Activated CD8-positive, alpha-beta memory T cell treated with anti-CD3 and anti-CD28 coated beads, Interleukin-2, amount 50 U/mL, for 48 hours (primary cell): ENCODE measurements at regions not wholly inside any gene's neighbourhood (a gene's known extent, or its start where the extent isn't known, plus 50 kb on each side); places are given as distances from the start of the nearest gene placed in this dataset.

Source experiments
- DNase-seq: peaks from one replicate; pipeline ENCODE4 v3.0.0-alpha.2; 2020

DNA sequence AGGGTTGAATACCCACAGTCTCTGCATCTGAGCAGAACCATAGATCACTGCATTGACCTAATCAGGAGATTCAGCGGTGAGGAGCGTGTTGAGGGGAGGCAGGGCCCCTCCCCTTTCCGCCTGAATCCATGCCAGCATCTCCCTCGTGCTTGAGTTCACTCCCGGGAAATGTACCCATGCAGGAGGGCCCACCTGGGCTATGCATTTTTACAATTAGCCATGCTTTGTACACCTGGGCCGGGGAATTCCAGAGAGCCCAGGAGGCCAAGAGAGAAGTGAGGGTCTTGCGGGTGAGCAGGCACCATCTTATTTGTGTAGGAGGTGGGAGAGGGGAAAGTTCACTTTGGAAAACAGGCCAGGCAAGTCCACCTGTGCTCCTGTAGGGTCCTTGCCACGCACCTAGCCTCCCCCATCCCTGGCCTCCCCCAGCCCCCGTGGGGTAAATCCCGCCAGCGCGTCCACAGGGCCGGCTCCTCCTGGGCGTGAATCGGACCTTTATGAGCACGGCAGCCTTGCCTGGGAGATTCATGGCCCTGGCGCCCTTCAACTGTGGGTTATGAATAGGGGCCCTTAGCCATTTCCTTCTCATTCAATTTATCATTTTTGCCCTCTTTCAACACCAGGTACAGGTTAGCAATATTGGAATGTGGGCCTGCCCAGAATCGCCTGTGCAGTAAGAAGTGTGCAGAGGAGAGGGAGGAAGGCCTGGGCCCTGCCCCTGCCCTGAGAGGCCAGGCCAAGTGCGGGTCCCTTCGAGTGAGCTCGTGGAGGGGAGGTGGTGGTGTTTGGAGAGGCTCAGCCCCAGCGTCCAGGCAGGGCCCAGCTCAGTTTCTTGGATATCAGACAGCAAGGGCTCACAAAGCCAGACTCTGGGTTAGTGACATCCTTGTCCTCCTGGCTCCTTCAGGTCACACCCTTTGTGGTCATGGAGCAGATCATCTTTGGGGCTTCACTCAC lies 84.4 kb upstream of the ACTRT2 start:
- DNase-seq = no peak

DNA sequence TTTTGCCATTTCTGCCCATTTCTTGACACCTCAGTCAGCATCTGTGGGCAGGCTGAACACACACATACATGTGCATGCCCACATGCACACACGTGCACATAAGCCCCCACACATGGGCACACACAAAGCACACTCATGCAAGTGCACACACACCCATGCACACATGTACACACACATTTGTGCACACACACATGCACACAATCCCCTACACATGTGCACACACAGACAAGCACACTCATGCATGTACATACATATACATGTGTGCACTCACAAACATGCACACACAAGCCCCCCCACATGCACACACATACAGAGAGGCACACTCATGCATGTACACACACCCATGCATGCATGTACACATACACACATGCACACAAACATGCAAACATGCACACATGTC lies 83.5 kb upstream of the ACTRT2 start:
- no peak for DNase-seq

DNA sequence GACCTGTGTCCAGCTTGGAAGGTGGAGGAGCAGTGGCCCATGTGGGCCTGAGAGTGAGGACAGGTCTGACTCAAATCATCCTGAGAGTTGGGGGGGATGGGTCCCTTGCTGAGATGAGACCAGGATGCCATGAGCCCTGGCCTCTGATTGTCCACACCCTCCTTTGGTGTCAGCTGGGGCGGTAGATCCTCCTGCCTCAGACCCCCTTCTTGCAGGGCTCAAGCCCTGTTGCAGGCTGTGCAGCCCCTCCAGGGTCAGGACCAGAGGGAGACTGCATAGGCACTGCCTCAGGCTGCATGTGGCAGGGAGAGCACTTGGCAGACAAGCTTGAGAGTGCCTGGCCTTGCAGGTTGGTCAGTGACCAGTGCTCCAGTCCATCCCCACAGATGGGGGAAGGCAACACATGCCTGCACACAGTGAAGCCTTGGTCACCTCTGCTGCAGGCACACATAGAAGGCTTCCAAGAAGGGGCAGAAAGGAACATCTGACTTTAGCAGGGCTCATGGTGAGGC lies 82.2 kb upstream of the ACTRT2 start:
- DNase-seq = no peak

DNA sequence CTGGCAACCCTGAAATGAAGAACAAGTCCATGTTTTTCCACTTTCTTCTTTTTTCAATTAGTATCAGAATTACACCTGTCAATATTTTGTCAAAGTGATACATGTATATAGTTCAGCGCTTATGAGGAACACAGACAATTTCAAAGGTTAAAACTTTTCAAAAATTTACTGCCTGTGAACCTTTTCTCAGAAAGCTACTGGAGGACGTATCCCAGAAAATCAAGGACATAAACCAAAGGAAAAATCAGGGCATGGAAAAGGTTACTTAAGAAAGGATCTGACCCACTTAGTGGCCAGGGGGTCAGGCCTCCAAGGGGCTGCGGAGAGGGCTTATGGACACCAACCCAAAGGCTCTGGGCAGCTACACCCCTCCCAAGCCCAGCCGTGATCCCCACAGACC lies 81.1 kb upstream of the ACTRT2 start:
- no peak for DNase-seq

DNA sequence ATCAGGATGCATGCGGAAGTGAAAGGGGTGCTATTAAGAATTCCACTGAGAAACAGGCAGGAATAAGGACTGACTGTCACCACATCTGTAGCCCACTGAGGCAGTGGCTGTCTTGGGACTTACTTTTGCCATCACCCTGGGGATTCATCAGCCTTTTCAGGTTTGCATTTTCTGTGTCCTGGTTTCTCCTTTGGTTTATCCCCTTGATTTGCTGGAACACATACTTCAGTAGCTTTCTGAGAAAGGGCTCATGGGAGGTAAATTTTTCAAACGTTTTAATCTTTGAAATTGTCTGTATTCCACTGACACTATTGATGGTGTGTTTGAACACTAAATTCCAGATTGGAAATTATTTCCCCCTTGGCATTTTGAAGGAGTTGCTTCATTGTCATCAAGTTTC lies 80.2 kb upstream of the ACTRT2 start:
- no peak for DNase-seq

DNA sequence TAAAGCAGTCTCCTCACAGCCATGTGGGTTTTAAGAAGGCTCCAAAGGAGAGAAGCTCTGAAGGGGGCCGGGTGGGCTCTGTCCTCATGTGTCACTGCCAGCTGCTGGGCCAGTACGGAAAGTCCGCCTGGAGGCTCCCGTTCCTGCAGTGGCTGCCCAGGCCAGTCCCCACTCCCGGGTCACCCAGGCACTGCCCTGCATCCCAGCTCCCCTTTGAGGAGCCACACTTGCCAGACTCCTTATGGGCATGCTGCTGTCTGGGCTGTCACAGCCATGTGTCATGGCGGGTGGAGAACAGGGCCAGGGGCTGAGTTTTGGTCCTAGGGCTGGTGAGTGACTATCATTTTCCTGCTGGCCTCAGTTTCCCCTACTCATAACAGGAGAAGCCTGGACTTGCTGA lies 79.4 kb upstream of the ACTRT2 start:
- no peak for DNase-seq

DNA sequence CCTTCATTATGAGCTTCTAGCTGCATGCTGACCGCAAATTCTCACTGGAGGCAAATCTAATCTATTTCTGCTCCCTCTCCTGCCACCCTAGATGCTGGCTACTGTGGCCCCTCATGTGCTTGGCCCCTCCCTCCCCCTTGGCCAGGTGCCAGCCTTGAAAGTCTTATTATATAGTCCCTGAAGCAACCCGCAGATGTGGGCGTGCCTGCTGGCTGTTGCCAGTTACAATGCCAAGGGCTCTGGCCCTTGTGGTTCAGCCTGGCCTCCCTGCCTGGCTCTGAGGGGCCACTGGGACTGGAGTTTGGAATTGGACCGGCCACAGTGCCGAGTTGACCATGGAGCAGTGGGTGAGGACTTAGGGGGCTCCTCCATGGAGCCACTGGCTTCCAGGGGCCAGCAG lies 78.9 kb upstream of the ACTRT2 start:
- no peak for DNase-seq

DNA sequence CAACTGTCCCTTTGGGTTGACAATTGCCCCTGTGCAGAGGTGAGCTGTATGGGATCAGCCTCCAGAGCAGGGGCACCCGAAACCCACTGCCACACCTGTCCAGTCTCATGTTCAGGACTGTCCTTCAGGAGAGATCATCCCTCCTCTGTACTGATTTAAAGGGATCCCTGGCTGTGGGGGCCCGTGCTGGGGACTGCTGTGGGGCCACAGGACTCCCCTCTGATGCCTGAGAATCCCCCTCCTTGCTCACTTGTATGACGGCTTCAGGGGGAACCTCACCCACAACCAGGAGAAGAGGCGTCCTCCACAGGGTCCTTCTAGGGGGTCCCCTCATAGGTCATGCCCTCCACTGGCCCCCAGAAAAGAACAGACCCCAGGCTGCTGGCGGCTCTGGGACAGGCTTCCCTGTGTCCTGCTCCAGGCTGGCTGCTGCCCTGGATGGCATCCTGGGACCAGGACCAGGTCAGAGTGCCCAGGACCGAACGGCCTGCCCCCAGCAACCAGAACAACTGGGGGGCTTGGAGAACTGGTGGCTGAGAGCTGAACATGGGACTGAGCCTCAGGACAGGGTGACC lies 77.5 kb upstream of the ACTRT2 start:
- DNase-seq = no peak

DNA sequence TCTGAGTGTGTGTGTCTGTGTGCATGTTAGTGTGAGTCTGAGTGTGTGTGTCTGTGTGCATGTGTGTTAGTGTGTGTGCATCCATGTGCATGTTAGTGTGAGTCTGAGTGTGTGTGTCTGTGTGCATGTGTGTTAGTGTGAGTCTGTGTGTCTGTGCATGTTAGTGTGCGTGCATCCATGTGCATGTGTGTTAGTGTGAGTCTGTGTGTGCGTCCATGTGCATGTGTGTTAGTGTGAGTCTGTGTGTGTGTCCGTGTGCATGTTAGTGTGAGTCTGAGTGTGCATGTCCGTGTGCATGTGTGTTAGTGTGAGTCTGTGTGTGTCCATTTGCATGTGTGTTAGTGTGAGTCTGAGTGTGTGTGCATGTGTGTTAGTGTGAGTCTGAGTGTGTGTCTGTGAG lies 76.6 kb upstream of the ACTRT2 start:
- DNase-seq = no peak

DNA sequence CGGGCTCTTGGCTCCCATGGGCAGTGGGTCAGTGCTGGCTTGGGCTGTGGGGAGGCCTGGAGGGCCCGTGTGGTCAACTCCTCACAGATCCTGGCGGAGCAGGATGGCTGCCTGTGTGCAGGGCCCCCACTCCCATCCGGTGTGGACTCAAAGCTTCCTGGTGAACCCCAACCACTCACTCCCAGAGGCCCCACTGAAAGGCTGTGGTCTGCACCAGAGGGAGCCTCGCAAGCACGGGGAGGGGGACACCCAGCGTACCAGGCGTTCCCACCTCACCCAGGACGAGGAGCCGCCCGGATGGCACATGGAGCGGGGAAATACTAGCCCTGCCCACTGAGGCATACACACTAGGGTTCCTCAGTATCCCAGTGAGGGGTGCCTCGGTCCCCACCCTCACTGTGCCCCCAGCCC lies 75.4 kb upstream of the ACTRT2 start:
- no peak for DNase-seq

DNA sequence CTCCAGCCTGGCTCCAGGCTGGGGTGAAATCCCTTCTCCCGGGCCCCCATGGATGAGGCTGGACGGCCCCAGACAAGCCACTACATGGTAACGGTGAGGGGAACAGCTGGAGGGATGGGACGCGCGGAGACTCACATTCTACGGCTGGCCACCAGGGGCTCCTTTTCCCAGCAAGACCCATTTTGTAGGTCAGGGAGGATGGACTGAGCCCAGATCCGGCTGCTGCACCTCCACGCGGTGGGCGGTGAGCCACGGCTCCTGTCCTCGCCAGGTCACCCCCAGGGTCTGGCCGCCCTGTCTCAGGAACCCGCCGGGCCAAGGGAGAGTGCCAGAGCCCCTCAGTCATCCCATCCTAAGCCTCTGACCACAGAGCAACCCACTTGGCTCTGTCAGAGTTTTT lies 75.0 kb upstream of the ACTRT2 start:
- DNase-seq = no peak

DNA sequence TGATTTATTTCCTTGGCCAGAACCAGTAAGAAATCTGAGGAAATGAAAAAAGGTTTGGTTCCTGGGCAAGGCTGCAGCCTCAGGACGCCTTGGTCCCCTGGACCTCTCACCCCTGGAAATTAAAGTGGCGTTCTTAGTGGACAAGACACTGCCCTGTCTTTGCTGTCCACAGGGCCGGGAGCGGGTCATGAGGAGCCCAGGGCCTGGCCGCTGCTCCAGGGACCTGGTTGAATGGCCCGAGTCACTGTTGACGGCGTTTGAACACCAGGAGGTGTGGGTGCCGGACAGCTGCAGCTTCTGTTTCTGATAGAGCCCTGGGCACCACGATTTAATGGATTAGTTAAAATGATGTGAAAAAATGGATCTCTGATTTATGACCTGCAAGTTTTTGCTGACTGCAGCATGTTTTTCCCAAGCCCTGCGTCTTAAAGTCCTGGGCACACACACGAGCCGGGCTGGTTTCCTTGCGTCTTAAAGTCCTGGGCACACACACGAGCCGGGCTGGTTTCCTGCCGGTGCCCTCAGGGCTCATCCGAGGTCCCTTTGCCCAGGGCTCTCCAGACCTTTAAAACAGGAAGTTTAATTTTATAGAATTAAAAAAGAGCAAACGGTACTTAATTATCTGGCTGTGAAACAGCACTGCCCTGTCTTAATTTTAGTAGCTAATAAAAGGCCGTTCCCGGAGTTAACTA lies 74.1 kb upstream of the ACTRT2 start:
- no peak for DNase-seq

DNA sequence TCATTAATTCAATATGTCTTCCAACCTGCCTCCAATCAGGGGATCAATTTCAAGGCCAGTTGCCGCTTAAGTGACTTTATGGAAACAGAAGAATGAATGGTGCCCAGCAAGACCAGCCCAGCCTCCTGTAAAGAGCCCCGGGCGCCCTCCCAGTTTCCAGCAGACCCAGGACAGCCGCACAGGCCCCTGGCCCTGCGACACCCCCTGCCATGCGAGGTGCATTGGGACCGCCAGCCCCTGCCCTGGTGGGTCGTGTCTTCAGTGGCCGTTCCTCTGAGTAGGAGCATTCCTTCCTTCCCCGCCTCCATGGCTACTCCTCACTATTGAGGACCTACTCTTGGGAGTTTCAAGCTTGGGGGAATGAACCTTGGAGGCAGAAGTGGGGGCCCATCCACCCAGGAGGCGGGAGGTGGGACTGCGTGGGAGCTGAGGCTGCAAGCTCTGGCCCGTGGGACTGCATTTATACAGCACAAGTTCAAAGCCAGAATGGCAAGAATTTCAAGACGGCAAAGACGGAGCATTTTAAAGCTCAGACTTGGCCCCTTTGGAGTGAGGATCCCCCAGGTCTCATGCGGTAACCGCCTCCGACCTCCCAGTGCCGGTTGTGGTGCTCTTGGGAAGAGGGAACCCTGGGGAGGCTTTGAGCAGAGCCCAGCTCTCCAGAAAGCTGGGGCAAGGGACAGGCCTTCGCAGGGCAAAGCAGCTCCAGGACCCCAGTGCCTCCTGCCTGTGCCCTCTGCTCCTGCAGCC lies 73.1 kb upstream of the ACTRT2 start:
- DNase-seq = no peak

DNA sequence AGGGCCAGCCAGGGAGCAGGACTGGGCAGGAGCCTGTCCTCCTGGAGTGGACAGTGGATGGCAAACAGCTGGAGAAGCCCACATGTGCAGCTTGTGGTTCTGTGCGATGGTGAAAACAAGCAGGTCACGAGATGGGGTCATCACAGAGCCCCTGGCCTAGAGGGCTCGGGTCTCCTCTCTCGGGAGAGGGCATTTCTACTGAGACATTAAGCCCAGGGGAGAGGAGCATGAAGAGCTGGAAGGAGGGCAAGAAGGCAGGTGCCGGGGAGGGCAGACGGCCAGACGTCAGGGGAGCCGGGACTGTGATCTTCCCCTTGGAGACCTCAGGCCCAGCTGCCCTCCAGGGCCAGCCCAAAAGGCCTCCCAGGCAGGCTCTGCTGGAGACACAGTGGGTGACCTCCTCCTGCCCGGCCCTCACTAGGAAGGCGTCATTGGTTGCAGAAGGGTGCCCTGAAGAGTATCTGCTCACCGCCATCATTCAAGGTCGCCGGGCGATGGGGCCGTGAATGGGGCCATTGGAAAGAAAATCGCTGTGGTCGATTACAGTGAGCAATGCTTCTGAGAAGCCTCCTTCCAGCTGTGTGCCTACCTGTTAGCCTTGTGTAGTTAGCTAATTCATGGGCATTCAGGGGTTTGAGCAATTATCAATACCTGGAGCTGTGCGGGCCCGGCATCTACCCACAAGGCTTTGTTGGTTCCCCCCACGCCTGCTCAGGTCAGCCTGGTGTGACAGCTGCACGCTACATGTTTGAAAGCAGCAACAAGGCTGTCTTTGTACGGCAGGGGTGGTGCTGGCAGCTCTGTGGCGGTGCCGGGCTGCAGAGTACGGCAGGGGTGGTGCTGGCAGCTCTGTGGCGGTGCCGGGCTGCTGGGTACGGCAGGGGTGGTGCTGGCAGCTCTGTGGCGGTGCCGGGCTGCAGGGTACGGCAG lies 72.3 kb upstream of the ACTRT2 start:
- no peak for DNase-seq

DNA sequence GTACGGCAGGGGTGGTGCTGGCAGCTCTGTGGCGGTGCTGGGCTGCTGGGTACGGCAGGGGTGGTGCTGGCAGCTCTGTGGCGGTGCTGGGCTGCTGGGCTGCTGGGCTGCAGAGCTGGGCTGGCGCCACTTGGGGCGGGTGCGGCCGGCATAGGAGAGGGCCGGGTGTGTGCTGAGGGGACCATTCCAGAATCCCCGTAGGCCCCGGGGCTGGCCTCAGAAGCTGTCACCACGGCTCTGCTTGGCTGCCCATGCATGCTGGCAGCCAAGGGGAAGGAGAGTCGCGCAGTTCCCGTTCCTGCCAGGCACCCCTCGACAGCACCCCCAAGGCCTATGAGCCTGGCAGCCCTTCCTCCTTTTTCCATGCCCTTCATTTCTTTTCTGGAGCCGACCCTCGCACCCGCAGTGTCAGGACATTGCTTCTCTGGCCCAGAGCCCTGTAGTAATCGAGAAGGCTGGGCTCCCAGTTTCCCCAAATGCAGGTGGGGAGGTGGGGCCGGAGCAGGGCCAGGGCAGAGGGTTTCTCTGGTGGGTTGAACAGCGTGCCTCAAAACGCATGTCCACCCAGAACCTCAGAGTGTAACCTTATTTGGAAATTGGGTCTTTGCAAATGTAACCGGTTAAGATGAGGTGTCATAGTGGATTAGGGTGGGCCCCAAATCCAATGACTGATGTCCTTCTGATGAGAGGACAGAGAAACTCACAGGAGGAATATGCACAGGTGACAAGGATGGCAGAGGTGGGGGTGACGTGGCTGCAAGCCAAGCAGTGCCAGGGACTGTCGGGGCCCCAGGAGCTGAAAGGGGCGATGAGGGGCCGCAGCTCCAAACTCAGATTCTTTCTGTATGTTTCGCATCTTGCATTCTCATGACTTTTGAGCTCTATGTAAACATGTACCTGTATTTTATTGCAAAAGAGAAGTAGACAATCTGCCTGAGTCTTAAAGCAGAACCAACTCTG lies 71.0 kb upstream of the ACTRT2 start:
- no peak for DNase-seq

DNA sequence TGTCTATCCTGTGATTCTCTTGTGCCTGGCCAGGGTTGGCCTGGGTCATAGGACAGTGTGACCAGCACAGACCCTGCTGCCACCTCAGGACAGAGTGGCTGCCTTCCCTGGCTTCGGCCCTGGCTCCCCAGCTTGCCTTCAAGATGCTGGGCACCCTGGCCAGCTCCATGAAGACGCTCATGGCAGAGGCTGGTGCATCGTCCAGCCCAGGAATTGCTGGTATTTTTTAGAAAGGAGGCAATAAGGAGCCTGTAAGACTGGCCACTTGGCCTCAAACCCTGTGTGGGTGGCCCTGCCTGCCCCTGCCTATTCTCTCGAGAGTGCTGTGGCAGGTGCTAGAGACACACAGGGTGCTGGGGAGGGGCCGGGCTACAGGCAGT lies 70.4 kb upstream of the ACTRT2 start:
- DNase-seq = no peak

DNA sequence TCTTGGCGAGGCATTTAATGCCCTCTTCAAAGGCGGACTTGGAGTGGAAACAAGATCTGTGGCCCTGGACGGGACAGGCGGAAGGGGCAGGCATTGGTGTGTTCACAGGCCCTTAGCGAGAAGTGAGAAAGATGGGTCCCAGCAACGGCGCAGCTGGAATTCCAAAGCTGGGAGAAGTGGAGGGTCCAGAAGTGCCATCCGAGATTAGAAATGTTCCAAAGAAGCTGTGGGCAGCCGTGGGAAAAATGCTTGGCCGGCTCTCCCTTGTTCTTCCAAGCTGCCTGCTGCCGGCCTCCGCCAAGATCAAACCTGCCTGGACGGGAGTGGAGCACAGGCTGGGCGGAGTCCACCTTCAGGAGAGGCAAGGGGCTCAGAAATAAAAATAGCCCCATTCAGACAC lies 69.4 kb upstream of the ACTRT2 start:
- no peak for DNase-seq

DNA sequence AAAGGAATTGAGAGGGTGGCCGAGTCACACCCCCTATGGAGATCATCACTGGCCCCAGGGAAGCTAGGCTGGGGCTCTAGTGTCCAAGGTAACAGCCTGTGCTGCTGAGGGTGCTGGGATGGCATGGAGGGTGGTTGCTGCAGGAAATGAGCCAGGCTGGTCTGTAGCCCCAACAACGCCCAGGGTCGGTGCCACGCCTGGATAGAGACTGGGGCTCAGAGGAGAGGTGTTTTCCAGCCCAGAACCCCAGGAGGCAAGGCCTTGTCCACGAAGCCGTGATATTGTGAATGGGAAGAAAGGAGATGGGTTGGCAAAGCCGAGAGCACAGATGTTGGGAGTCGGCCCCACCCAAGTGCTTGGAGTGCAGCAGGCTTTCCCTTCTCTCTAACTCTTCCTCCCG lies 68.9 kb upstream of the ACTRT2 start:
- DNase-seq = no peak

DNA sequence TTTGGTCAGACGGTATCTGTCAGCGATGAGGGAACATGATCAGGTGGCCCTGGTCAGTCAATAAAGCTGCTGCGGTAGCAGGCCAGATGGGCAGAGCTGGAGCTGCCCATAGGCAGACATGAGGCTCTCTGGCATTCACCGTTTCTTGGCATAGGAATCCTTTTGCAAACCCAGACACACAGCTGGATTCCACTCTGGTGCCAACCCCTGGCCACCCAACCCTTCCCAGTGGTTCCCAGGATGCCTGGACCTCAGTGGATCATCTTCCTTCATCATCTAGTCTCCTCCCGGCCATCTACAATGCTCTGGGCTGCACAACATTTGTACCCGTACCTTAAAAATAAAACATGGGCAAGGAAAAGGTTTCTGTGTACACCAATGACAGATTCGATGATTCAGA lies 68.3 kb upstream of the ACTRT2 start:
- no peak for DNase-seq

DNA sequence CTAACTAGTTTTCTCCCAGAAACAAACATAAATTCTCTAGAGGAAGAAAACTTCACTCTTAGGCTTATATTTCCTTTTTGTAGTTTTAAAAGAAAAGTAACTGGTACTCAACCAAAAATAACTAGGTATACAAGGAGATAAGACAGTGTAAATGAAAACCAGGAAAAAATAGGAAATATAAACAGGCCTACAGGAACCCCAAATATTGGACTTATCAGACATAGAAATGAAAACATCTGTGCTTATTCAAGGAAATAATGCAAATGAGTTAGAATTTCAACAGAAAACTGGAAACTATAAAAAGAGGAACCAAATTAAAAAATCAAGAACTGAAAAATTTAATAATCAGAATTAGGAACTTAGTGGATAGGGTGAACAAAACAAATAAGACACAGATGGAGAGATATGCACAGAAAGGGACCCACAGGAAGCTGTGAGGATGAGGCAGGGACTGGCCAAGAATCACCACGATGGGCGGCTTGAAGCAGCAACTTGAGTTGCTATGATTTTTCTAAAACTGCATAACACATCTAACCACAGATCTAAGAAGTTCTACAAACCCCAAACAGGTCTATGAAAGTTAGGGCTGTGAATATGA lies 67.5 kb upstream of the ACTRT2 start:
- no peak for DNase-seq
